GM12892 (cell line): ENCODE measurements at regions not wholly inside any gene's neighbourhood (a gene's known extent, or its start where the extent isn't known, plus 50 kb on each side); places are given as distances from the start of the nearest gene placed in this dataset.

Source experiments
- POLR2A ChIP-seq: IDR thresholded peaks from 2 replicates; pipeline ENCODE4 v1.6.1; 2011; ENCODE audit warnings: low read depth, low read length, control low read depth
- TAF1 ChIP-seq: IDR thresholded peaks from 2 replicates; pipeline ENCODE4 v1.6.1; 2011; ENCODE audit warnings: low read depth, mild to moderate bottlenecking, control low read depth, low read length, borderline replicate concordance

GRCh38 chr2:4101936-4102335 lies 398.6 kb downstream of the DCDC2C start:
- TF ChIP-seq TAF1 (no peak), POLR2A (no peak)
